ENCODE measurements at regions not wholly inside any gene's neighbourhood (a gene's known extent, or its start where the extent isn't known, plus 50 kb on each side); places are given as distances from the start of the nearest gene placed in this dataset.
"Not testable (repeated sequence)": the region's sequence is repeated elsewhere in the genome, so short reads cannot be mapped to it uniquely, and the experiment has no call there.

DNA sequence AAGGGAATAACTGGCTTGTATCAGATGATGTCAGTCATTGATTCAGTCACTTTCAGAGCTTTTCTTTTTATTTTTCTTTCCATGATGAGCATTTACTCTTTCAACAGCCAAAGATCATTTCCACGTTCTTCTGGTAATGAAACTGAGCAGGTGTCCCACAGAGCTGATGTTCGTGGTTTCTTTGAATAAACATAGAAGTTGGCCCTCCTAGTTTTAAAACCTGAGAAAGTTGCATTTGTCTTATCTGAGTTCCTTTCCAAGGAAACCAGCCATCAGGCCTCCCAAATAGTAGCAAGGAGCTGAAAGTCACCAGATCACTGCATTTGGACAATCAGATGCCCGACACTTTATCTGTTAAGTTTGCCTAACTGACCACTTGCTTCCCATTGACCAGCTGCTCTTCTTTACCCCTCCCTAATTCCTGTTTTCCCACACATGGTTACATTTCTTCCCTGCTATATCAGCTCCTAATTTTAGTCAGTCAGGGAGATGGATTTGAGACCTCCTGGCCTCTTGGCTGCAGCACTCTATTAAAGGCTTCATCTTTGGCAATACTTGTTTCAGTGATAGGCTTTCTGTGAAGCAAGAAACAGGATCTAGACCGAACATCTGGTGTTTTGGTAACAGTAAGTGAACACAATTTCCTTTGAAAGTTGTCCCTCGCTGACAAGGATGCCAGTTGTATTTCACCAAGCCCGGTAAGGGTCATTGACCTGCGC lies 420.8 kb downstream of the CHSY3 start:
- TF ChIP-seq POLR2A (IDR thresholded peaks at IDR 0.05; ENCODE audit: low read depth, low read length), result no peak
- no peak for TF ChIP-seq POLR2AphosphoS5 (IDR thresholded peaks at IDR 0.05; ENCODE audit: low read depth, low read length)
- TF ChIP-seq TAF1 (IDR thresholded peaks at IDR 0.05; ENCODE audit: borderline replicate concordance, low read depth, low read length), result no peak
- FAIRE-seq, result no peak
- no peak for DNase-seq (ENCODE audit: insufficient read length)

DNA sequence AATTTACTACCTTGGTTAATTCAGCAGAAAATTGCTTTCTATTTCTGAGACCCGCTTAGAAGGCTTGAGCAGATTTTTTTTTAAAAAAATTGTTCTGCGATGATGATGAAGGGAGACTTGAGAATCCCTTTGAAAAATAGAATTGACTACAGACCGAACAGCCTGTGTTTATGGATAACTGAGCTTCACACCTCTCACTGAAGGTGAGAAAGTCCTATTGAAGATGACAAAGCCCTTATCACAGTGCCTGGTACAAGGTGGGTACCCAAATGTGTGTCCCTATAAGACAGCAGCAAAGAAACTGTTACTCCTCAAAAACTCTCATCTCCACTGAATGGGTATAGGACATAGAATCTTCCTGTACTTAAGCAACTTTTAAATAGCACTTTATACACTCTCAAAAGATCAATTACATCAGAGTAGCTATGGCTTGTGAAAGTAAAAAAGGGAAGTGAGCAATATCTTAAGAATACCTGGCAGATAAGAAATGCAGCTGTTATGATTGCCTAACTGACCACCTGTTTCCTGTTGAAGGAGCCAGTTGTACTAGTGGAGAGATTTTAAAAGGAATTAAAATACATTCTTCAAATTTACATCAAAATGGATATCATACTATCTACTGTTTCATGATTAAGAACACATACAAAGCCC lies 419.7 kb downstream of the CHSY3 start:
- no peak for DNase-seq (ENCODE audit: insufficient read length)
- FAIRE-seq, result peak; percentile 9
- TF ChIP-seq POLR2AphosphoS5 (IDR thresholded peaks at IDR 0.05; ENCODE audit: low read depth, low read length) (no peak), TAF1 (IDR thresholded peaks at IDR 0.05; ENCODE audit: borderline replicate concordance, low read depth, low read length) (no peak), POLR2A (IDR thresholded peaks at IDR 0.05; ENCODE audit: low read depth, low read length) (no peak)

DNA sequence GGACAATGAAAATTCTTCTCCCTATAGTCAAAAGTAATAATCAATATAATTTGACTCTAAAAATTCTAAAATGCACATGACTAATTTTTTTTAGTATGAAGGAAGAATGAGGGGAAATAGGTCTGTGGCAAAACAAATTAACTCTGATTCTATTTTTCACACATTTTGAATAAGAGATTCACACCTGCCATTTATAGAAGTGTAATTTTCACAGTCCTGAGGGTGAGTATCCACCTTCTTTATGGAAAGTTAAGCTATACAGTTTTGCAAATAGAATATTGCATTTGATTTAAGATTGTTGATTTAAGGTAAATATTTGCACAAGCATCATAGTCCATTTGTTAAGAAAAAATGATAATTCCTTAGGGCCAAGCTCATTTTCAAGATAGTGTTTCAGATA lies 417.7 kb downstream of the CHSY3 start:
- DNase-seq (ENCODE audit: insufficient read length), result no peak
- FAIRE-seq, result no peak
- TF ChIP-seq POLR2AphosphoS5 (IDR thresholded peaks at IDR 0.05; ENCODE audit: low read depth, low read length) (no peak), POLR2A (IDR thresholded peaks at IDR 0.05; ENCODE audit: low read depth, low read length) (no peak), TAF1 (IDR thresholded peaks at IDR 0.05; ENCODE audit: borderline replicate concordance, low read depth, low read length) (no peak)

DNA sequence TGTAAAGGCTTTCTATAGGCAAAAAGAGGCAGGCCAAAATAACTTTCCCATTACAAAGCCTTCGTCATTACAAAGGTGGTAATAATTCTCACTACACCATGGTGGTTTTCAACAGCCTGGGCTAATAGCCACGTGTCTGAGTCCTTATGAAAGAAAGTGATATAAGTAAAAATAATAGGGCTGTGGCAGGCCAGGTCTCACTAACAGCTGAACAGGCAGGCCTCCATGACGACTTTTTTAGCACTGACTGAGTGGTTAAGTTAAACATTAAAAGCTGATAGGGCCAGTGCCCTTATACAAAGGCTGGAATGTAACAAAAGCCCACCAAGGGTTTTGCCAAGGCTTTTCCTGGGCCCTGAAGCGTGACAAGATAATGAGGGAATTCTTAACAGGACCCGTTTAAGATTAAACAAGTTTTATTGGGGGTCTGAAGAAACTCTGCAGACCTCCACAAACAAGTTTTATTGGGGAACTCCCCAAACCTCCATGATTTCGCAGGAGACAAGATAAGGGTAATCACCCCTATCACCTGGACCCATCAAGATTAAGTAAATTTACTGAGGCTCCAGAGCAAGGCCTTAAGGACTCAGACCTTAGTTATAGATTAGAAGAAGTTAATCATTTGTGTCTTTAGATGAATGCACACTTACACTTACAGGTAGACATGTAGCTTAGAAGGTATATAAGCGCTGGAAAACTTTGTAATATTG lies 412.9 kb downstream of the CHSY3 start:
- FAIRE-seq (no peak), DNase-seq (ENCODE audit: insufficient read length) (no peak)
- TF ChIP-seq TAF1 (IDR thresholded peaks at IDR 0.05; ENCODE audit: borderline replicate concordance, low read depth, low read length) (no peak), POLR2AphosphoS5 (IDR thresholded peaks at IDR 0.05; ENCODE audit: low read depth, low read length) (no peak)

DNA sequence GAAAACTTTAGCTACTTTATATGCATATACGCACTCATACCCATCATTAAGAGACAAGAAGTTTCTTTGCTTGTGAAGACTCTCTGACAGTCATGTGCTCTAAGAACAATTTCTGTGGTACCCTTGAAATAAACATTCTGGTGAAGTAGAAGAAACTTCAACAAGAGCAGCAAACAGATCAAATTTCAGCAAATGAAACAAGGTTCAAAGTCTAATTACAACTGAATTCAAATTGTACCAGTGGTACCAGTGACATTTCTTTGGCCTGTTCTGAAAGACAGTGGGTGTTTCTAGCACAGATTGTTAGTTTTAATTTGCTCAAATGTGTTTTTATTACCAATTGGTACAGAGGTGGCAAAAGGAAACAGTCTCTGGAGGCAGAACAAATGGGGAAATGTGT lies 391.0 kb downstream of the CHSY3 start:
- FAIRE-seq, result no peak

DNA sequence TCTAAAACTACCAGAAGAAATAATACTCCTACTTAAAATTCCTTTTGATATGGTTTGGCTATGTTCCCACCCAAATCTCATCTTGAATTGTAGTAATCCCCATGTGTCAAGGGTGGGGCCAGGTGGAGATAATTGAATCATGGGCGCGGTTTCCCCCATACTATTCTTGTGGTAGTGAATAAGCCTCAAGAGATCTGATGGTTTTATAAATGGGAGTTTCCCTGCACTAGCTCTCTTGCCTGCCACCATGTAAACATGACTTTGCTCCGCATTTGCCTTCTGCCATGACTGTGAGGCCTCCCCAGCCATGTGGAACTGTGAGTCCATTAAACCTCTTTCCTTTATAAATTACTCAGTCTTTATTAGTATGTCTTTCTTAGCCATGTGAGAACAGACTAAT lies 390.5 kb downstream of the CHSY3 start:
- FAIRE-seq; DNase-seq (ENCODE audit: insufficient read length): not testable (repeated sequence)

More for the DNA sequence above, 391.0 kb downstream of the CHSY3 start:
- no peak for DNase-seq (ENCODE audit: insufficient read length)
- TF ChIP-seq POLR2A (IDR thresholded peaks at IDR 0.05; ENCODE audit: low read depth, low read length) (no peak), TAF1 (IDR thresholded peaks at IDR 0.05; ENCODE audit: borderline replicate concordance, low read depth, low read length) (no peak), POLR2AphosphoS5 (IDR thresholded peaks at IDR 0.05; ENCODE audit: low read depth, low read length) (no peak)

DNA sequence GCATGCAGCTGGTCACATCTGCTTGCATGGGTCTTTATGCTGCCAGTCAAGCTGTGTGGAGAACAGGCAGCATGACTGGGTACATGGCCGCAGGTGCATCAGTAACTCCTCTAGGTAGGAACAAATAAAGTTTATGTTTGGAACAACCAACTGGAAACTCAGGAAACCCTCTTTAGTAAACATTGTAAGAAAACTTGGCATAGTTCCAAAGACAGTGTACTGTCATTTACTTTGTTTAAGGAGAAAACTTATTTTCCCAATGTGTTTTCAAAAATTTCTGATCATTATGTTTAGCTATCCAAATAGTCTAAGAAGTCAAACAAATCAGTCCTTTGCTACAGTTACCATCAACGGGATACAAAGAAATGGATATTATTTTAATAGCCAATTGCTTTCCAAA lies 386.0 kb downstream of the CHSY3 start:
- TF ChIP-seq TAF1 (IDR thresholded peaks at IDR 0.05; ENCODE audit: borderline replicate concordance, low read depth, low read length), result no peak
- TF ChIP-seq POLR2A (IDR thresholded peaks at IDR 0.05; ENCODE audit: low read depth, low read length), result no peak
- no peak for TF ChIP-seq POLR2AphosphoS5 (IDR thresholded peaks at IDR 0.05; ENCODE audit: low read depth, low read length)

DNA sequence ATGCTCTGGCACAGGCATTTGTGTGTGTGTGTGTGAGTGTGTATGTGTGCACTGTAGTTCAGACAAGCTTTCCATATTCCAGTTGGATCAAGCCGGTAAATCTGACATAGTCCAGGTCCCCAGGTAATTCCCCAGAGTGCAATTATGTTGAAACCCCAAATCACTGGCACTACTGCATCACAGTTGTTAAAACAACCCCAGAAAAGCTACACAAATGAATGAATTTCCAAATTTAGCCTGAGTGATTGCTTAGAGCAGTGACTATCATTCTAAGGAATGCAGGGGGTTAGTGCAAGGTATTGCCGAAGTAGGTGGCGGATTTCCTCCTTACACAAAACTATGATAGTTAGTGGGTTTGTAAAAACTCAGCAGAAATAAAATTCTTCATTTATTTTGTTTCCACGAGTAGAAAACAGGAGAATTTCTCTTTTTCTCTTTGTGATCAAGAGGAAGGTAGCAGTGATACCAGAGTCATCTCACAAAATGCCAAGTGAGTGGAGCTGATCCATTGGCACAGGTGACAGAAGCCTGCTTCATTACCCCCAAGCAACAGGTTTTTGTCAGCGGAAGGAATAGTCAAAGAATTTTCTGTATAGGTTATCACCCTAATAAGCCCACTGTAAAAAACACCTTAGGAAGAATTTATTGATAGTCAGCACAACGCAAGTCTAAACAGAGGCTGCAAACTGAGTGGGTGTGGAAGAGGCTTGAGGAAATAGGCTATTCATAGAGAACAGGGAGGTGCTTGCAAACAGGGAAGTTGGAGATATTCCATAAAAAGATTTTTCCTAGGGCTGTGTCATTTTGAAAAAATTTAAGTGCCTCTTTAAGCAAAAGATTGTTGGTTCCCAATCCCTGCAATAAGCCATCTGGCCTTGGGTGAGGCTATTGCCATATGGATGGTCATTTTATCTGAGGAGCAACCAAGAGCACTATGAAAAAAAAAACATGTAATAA lies 385.1 kb downstream of the CHSY3 start:
- FAIRE-seq (no peak), DNase-seq (ENCODE audit: insufficient read length) (no peak)

More for the DNA sequence above, 386.0 kb downstream of the CHSY3 start:
- no peak for FAIRE-seq
- no peak for DNase-seq (ENCODE audit: insufficient read length)

DNA sequence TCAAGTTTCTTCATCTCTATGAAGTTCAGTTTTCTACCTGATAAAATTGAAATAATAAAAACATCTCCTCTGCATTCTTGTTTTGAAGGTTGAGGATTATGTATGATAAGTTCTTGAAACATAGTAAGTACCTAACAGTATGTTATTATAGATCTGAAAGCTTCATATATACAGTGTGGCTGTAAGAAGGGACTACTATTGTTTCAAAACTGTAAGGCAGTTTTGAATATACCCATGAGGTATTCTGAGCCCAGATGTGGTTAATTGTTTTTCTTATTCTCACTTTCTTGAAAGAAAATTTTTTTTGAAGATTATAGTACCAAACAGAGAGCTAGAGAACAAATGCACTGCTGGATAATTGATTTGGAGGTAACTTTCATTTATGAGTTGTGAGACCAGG lies 383.2 kb downstream of the CHSY3 start:
- FAIRE-seq, result no peak
- no peak for DNase-seq (ENCODE audit: insufficient read length)
- no peak for TF ChIP-seq POLR2AphosphoS5 (IDR thresholded peaks at IDR 0.05; ENCODE audit: low read depth, low read length)
- no peak for TF ChIP-seq POLR2A (IDR thresholded peaks at IDR 0.05; ENCODE audit: low read depth, low read length)
- no peak for TF ChIP-seq TAF1 (IDR thresholded peaks at IDR 0.05; ENCODE audit: borderline replicate concordance, low read depth, low read length)

More for the DNA sequence above, 385.1 kb downstream of the CHSY3 start:
- TF ChIP-seq POLR2AphosphoS5 (IDR thresholded peaks at IDR 0.05; ENCODE audit: low read depth, low read length), result no peak
- TF ChIP-seq TAF1 (IDR thresholded peaks at IDR 0.05; ENCODE audit: borderline replicate concordance, low read depth, low read length), result no peak
- no peak for TF ChIP-seq POLR2A (IDR thresholded peaks at IDR 0.05; ENCODE audit: low read depth, low read length)

DNA sequence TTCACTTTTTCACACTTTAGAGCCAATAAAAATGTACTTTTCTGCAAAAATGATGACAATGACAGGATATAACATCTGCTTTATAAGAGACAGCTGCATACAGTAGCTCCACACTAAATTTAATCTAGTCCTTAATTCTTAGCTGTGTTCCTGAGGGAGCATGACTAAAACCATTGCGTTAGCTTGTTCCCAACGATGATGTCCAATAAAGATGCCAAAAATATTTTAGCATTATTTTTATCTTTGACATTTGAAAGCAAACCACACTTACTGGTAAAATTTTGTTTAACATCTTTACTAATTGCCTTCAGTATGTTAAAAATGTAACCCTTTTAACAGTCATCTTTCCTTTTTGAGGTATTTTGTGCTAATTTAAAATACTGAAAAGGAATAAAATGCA lies 382.7 kb downstream of the CHSY3 start:
- TF ChIP-seq POLR2A (IDR thresholded peaks at IDR 0.05; ENCODE audit: low read depth, low read length) (no peak), TAF1 (IDR thresholded peaks at IDR 0.05; ENCODE audit: borderline replicate concordance, low read depth, low read length) (no peak), POLR2AphosphoS5 (IDR thresholded peaks at IDR 0.05; ENCODE audit: low read depth, low read length) (no peak)
- DNase-seq (ENCODE audit: insufficient read length), result no peak
- FAIRE-seq, result no peak

DNA sequence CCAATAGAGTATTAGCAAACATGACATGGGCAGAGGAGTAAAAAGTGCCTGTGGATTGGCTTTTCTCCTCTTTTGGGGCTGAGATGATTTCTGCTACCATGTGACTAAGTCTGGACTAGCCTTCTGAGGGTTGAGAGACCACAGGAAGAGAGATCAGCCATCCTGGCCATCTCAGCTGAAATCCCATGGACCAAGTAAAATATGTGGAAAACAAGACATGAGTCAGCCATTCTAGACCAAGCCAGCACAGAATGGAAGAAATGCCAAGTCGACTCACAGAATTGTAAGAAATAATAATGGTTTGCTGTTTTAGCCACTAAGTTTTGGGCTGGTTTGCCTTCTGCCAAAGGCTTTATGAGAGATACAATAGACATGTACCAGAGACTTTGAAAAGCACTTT lies 377.8 kb downstream of the CHSY3 start:
- no peak for TF ChIP-seq TAF1 (IDR thresholded peaks at IDR 0.05; ENCODE audit: borderline replicate concordance, low read depth, low read length)
- TF ChIP-seq POLR2A (IDR thresholded peaks at IDR 0.05; ENCODE audit: low read depth, low read length), result no peak
- no peak for TF ChIP-seq POLR2AphosphoS5 (IDR thresholded peaks at IDR 0.05; ENCODE audit: low read depth, low read length)
- no peak for DNase-seq (ENCODE audit: insufficient read length)
- FAIRE-seq, result no peak
